GM18867 (cell line): ENCODE measurements at regions not wholly inside any gene's neighbourhood (a gene's known extent, or its start where the extent isn't known, plus 50 kb on each side); places are given as distances from the start of the nearest gene placed in this dataset.
"Not testable (repeated sequence)": the region's sequence is repeated elsewhere in the genome, so short reads cannot be mapped to it uniquely, and the experiment has no call there.

Experiments used
- ATAC-seq: cut with Tn5 transposase; IDR thresholded peaks from one replicate; pipeline ENCODE4 v1.9.1; 2021; ENCODE audit warnings: mild to moderate bottlenecking, moderate library complexity; ENCODE audit not compliant: unreplicated experiment

DNA sequence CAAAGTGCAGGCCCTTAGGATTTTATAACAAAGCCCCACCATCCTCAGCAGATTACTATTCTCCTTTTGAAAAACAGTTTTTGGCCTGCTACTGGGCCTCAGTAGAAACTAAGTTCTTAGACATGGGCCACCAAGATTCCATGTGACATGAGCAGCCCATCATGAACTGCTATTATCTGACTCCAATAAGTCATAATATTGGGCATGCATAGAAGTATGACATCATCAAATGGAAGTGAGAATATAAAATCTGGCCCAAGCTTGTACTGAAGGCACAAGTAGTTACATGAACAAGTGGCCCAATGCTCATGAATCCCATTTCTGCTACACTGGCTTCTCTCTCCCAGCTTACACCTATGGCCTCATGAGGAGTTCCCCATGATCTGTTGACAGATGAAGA, 404.8 kb downstream of the EPHA5 start:
- ATAC-seq = no peak

DNA sequence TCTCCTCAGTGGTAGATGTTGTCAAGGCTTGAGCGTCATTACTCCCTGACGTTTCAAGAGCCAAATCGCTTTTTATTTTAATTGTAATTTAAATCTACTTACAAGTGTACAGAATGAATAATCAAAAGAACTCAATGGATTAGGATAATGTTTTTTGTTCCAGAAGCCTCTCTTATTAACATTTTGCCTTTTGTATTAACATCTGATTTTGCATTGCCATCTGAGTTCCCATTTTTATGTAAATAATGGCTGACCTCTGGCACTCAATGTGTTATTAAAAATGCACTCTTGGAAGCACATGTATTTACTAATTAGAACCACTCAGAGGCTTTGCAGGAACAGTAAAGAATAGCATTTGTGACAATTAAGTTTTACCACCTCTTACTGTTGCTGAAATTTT, 411.0 kb downstream of the EPHA5 start:
- ATAC-seq = no peak

DNA sequence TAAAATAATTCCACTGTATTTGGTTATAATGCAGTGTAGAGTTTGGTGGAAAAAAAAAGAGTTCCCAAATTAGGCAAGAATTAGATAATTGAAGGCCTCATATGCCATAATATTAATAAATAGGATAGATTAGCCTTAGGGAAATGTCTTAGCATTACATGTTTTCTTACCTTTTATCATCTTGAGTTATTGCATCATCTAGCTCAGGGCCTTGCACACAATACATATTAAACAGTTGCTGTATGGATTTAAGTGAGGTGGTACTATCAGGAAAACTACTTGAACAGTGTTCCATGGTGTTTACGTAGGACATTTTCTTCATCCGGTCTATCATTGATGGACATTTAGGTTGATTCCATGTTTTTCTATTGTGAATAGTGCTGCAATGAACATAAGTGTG, 419.4 kb downstream of the EPHA5 start:
- no peak for ATAC-seq

DNA sequence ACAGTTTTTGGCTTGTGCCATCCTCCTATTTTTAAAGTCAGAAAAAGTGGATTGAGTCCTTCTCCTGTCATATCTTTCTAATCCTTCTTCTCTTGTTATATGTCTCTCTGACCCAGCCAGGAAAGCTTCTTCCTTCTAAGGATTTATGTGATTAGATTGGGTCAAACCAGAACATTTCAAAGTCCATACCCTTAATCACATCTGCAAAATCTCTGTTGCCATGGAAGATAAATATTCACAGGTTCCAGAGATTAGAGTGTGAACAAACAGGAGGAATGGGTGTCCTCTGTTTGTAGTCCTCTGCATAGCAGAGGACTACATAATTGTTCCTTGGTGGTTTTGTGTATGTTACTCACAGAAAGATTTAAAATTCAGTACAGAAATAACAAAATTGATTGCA, 421.2 kb downstream of the EPHA5 start:
- ATAC-seq = no peak

DNA sequence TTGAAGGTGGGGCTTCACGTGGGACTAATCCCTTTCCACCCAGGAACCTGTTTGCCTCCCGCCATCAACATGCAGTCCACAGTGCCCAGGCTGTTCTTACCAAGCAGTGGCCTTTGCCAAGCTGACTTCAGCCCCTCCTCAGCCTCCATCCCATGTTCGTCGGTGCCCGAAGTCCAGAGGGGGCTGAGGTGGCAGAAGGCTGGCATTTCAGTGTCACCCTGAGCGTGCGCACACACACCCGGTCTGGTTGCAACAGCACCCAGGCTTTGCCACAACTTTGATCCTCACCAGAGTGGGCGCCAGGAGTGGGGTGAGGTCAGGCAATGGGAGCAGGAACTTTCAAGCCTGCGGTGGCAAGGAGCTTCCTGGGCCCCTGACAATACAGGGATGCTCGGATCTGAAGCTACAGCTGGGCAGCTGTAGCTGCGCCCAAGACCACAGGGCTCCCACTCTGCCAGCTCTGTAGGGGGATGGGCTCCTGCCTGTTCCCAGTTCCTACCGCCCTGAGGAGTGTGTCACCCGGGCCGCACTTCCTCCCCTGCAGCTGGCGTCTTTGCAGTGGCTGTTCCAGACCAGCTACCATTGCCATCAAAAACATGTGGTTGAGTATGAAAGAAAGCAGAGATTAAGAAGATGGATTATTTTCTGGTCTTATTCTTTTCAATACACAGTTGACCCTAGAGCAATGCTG, 428.0 kb downstream of the EPHA5 start:
- no peak for ATAC-seq

DNA sequence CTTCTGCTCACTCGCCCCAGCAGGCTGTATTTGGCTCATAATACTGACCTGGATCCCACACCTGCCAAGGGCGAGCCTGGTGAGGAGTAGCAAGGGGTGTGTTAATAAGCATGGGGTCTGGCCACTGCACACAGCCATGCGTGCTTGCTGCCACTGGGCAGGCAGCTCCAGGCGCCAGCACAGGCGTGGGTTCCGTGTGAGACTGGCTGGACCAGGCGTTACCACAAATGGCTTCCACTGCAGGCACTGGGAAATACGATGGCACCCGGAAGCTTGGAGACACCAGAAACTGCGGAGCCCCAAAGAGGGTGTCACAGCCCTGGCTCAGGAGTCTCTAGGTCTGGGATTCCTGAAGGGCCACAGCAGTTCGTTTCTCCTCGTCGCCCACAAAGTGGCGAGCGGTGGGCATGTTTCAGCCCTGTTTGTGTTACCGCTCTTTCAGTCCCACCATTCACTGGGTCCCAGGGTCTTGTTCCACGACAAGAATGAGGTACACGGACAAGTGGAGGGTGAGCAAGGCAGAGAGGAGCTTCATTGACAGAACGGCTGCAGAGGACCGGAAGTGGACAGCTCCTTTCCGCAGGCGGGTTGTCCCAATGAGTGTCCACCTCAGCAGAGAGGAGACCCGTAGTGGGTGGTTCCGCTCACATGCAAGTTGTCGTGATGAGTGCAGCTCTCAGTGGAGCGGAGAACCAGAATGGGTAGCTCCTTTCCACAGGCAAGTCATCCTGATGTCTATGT, 428.9 kb downstream of the EPHA5 start:
- ATAC-seq = no peak

DNA sequence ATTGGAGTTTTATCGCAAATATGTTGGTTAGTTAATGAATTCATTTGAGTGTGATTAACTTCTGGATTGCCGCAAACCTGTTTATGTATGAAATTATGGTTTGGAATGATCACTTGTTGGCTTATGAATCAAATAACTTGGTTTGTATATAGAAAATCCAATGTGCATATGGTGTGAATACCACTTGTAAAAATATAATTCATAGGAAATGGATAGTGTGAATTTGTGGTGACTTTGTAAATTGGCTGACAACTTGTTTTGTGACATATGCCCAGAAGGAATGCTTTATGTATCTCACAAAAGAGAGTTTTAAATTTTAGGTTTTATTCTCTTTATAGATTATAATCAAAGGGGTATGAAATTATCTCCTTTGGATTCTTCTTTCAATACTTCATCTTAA, 436.2 kb downstream of the EPHA5 start:
- ATAC-seq = no peak

DNA sequence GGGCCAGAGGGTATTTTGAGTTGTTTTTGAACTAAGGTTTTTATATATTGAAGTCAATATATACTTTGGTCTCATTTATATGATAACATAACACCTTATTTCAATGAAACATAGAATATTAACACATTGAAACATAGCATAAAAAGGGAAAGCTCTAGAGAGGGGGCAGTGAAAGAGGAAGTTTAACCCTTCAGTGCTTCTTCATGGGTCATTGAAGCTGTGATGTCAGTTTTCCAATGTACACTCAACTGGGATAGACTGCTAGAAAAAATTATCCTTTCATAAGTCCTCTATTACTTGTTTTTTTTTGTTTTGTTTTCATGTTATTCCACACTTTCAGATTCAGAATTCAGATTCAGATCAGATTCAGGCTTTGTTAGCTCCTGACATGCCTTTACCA, 442.7 kb downstream of the EPHA5 start:
- ATAC-seq = no peak

DNA sequence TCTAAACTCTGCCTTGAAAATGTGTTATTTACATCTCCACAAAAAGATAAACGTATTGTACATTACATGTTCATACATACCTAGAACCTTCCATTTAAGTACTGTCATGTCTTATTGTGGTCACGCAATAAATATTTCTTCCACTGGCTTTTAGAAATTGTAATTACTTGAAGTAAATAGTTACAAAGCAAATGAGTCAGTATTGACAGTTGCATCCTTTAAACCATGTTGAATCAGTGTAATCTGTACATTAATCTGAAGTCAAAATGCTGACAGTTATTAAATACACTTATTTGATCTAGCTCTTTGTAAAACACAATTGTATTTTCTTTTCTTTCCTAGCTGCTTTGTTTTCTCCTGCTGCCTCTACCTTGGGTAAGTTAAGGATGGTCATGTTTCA, 446.7 kb downstream of the EPHA5 start:
- ATAC-seq = no peak

DNA sequence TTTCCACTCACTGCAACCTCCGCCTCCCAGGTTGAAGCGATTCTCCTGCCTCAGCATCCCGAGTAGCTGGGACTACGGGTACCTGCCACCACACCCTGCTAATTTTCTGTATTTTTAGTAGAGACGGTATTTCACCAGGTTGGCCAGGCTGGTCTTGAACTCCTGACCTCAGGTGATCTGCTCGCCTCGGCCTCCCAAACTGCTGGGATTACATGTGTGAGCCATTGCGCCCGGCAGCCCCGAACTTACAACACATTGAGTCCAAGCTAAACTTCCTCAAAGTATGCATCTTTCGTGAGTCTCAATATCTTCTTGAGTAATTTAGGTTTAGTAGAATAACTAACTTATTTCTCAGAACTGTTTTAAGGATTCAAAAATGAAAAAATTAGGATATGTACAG, 447.2 kb downstream of the EPHA5 start:
- ATAC-seq = not testable (repeated sequence)

DNA sequence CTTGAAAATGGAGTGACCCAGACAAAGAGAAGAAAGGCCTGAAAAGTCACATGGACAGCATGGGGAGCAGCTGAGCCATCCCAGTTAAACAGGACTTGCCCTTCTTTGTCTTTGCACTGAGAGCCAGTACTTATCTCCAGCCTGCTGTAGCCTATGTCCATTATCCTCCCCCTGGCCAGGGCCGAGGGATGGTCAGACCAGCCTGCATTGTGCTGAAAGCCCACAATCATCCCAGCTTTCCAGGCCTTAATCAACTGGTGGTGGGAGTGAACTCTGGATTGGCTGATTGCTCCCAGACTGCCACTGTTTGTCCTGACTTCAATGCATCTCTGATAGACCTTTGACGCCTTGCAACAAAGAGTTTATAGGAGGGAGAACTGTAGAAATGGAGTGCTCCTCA, 453.1 kb downstream of the EPHA5 start:
- no peak for ATAC-seq

DNA sequence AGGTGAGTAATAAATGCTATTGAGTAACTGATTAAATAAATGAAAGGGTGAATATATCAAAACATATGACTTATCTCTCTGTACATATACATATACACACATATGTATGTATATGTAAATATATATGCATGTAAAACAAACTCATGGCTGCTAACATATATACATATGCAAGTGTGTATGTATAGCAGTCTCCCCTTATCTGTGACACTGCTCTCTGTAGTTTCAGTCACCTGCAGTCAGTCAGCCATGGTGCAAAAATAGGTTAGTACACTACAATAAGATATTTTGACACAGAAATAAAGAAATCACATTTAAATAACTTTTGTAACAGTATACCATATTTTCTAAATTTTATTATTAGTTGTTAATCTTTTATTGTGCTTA, 467.4 kb downstream of the EPHA5 start:
- no peak for ATAC-seq

DNA sequence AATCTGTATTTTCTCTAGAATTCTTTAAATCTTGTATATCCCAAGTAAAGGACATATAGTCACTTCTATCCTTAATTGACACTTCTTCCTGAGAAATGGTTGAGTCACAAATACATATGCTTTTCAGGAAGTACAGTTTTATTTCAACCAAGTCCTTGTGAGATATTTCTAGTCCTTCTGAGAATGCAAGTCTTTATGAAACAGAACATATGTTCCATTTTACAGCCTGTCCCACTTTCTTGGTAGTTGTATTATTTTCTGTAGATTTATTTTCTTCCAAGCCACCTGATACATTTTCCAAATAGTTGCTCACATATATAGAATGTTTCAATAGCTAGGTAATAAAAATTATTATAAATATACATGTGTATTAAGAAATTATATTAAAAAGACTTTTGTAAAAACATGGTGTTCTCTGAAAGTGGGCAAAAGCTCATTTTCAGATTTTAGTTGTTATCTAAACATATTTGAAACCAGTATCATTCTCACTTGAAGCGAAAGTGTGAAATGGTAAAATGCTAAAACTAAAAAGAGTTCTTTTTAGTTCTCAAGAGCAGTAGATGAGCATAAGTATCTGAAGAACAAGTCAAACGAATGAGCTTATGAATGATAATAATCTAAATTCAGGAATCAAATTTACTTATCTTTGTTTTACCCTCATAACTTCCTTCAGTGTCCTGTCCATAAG, 468.0 kb downstream of the EPHA5 start:
- no peak for ATAC-seq

DNA sequence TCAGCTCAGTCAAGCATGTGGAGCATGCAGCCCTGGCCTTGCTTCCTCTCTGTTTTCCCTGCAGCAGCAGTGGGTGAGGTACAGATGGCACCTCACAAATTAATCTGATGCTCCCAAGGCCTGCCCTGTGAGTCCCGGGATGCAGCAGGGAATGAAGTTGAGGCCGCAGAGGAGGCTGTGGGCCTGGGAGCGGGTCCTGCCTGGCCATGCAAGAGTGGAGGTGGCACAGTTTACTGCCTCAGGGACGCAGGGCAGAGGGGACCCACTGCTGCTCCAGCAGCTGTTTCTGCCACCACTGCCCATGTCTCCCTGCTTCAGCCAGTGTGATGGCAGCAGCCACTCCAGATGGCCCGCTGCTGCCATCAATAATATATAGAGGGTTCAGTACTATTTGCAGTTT, 474.6 kb downstream of the EPHA5 start:
- ATAC-seq = no peak

DNA sequence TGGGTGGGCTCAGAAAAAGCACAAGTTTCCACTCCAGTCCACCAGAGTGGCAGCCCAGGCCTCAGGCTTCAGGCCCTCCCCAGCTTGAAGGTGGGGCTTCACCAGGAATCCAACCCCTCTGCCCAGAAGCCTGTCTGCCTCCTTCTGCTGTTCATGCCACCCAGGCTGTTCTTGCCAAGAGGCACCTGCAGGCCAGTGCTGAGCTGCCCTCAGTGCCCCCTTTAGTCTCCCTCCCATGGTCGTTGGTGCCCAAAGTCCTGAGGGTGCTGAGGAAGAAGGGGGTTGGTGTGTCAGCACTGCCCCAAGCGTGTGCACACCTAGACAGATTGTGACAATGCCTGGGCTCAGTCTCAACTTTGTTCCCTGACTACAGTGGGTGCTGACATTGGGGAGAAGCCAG, 475.3 kb downstream of the EPHA5 start:
- ATAC-seq = no peak

DNA sequence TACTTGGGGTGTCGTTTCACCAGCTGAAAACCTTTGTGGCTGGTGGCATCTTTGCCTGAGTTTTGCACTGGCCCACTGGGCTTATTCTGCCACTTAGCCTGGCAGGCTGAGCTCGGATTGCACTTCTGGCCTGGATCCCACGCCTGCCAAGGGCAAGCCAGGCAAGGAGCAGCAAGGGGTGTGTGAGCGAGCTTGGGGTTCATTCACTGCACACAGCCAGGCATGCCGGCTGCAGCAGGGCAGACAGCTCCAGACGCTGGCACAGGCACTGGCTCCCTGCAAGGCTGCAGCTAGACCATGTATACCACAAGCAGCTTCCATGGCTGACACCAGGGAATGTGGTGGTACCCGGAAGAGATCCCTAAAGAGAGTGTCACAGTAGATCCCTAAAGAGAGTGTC, 476.3 kb downstream of the EPHA5 start:
- no peak for ATAC-seq

DNA sequence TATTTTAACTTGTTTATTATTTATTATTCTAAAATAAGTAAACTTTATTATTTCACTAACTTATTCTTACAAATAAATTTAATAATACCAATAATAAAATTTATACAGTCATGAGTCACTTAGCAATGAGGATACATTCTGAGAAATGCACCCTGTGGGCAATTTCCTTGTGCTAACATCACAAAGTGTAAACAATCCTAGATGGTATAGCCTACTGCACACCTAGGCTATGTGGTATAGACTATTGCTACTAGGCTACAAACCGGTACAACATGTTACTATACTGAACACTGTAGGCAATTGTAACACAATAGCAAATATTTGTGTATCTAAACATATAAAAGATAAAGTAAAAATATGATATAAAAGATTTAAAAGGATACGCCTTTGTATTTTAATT, 479.5 kb downstream of the EPHA5 start:
- no peak for ATAC-seq

DNA sequence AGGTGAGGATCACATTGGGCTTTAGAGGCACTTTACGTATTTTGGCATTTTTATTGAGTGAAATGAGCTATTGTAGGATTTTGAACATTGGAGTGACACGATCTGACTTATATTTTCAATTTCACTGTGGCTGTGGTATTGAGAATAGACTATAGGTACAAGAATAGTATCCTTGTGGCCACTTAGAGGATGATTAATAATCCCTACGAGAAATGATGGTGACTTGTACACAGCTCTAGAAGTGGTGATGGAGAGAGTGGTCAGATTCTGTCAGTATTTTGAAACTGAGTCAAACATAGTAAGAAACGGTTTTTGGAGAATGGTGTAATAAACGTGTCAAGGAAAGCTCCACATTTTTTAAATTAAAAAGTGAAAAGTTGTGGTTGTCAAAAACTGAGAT, 494.7 kb downstream of the EPHA5 start:
- no peak for ATAC-seq

DNA sequence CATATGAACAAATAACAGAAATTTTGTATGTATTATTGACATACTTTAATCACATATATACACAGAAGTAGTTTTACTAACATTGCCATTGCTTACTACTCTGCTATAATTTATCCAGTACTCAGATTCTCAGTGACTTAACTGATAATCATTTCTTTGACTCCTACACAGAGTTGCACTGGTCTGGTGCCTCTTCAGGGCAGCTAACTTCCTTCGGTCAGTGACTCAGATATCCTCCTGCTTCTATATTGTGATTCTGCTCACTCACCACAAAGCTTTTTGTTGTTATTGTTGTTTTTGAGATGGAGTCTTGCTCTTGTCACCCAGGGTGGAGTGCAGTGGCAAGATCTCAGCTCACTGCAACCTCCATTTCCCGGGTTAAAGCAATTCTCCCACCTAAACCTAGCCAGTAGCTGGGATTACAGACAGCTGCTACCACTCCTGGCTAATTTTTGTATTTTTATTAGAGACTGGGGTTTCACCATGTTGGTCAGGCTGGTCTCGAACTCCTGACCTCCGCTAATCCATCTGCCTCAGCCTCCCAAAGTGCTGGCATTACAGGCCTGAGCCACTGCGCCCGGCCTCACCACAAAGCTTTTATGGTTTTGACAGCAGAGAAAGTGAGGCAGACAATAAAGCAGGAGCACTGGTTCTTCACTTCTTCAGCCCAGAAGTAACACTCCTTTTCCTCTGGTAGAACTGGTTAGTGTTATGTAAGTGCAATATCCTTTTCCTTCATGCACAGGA, 499.3 kb downstream of the EPHA5 start:
- no peak for ATAC-seq

DNA sequence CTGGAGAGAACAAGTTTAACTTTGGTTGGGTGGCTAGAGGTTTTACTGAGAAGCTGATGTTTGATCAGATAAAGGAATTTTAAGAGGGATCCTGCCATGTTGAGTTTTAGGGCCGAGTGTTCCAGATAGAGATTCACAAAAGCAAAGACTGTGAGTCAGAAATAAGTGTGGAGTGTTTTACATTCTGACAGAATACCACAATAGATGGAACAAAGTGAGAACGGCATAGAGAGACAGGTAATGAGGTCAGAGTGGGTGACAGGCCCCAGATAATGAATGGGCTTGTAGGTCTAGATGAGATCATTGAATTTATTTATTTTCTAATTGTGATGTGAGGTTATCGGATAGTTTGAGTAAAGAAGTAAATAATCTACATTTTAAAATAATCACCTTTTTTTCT, 502.6 kb downstream of the EPHA5 start:
- ATAC-seq = no peak

DNA sequence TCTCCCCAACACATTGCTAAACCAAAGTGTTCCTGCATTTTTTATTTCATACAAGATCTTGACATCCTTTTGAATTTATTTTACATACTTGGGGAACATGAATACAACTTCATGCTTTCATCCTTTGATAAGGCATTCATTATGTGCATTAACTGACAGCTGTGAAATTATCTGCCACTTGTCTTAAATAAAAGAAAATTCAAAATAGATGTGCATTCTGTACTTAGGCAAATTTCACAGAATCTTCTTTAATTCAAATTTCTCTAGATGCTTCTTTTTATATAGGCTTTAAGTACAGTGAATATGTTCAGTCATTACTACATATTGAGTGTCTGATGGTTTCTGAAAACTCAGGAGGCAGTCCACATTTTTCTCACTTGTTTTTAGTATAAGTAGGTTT, 518.1 kb downstream of the EPHA5 start:
- no peak for ATAC-seq

DNA sequence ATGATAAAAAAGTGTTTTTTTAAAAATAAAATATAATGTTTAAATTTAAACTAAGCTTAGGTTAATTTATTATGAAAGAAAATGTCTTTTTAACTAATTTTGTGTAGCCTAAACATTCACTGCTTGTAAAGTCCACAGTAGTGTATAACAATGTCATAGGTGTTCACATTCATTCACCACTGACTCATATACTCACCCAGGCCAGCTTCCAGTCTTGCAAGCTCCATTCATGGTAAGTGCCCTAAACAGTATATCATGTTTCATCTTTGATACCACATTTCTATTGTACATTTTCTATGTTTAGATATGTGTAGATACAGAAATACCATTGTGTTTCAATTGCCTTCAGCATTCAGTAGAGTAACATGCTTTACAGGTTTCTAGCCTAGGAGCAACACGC, 530.3 kb downstream of the EPHA5 start:
- no peak for ATAC-seq
